HG03575 (cell line): ENCODE measurements at regions not wholly inside any gene's neighbourhood (a gene's known extent, or its start where the extent isn't known, plus 50 kb on each side); places are given as distances from the start of the nearest gene placed in this dataset.

ENCODE experiments used
- ATAC-seq: cut with Tn5 transposase; IDR thresholded peaks from one replicate; pipeline ENCODE4 v1.9.1; 2021; ENCODE audit not compliant: unreplicated experiment, insufficient number of reproducible peaks, low FRiP score; ENCODE audit errors: extremely low read depth

DNA sequence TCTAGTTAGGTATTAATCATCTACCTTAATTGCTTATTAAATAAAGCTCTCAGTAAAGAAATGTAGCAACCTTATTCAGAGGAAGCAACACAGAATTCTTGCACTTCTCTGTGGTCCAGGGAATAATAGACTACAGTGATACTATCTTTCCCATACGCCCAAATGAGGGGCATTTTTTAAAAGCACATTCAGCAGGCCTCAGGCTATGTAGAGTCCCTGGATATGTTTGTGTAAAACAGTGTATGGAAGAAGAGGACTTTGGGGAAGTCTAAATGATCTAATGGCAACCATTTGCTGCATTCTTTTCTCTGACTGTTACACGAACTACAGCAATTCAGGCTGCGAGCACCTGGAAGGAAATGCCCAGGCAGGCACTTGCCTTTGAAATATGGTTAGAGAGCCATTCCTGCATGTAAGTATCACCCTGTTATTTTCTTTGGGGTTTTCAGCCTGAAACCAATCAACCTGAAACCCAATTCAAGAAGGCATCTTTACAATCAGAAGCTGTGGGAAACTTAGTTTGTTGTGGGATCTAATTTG is 1814.7 kb upstream of the CELF4 start:
- no peak for ATAC-seq

GRCh38 chr18:39375066-39375465 is 1809.5 kb upstream of the CELF4 start:
- no peak for ATAC-seq

DNA sequence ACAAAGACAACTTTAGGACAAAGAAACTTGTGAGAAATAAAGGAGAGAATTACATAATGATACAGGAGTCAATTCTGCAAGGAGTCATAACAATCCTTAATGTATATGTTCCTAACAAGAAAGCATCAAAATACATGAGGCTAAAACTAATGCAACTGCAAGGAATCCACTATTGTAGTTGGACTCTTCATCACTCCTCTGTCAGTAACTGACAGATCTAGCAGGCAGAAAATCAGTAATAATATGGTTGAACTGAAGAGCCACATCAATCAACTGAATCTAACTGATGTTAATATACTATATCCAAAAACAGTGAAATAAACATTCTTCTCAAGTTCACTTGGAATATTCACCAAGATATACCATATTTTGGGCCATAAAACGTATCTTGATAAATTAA is 1806.4 kb upstream of the CELF4 start:
- ATAC-seq = no peak

GRCh38 chr18:39366656-39367055 is 1801.1 kb upstream of the CELF4 start:
- no peak for ATAC-seq

GRCh38 chr18:39365836-39366485 is 1800.4 kb upstream of the CELF4 start:
- no peak for ATAC-seq

DNA sequence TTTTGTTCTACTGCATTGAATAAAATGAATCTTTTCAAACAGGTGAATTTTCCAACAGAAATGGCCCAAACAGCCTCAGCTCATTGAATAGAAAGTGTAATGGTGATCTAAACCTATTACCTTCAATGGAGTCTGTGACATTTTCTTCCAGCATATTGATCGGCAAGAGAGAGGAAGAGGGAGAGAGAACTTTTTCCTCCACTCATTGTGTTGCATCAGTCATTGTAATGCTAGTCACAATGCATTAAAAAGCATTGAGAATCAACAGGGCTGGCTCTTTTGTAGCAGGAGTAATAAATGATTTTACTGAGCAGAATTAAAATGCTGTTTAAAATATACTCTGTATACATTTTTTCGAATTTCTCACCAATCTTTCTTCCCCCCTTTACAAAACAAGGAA is 1794.5 kb upstream of the CELF4 start:
- no peak for ATAC-seq

DNA sequence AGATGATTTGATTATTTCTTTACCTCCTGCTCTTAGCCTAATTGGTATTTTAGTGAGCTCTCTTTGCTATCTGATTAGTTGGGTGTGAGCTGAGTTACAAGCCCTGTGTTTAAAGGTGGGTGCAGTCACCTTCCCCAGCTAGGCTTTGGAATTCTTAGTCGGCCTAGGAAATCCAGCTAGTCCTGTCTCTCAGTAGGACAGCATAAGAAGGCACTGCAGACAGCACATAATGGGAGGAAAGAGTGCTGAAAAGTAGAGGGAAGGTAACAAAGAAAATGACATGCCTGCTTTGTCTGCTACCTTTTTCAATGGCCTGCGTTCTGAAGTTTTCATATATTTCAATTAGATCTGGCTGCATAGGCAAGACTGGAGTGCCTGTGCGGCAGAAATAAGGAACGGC is 1794.0 kb upstream of the CELF4 start:
- ATAC-seq = no peak

- ATAC-seq = no peak
Measured at GRCh38 chr18:39350945-39351344, 1785.3 kb upstream of the CELF4 start.

DNA sequence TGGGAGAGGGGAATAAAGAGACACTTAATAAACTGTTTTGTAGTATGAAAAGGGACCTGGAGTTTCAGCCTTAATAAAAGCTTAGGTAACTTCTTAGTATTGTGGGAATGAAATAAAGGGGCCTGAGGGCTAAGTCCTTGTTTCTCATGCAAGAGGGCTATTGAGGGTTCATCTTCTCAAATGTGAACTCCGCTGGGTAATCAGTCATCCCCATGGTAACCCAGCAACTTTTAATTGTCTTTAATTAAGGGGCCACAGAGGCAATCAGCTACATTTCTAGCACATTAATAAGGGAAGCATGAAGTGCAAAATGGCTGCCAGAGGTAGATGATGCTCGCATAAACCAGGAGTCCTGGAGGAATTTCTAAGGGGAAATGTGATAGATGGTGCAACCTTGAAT is 1784.2 kb upstream of the CELF4 start:
- no peak for ATAC-seq

GRCh38 chr18:39348757-39349156 is 1783.2 kb upstream of the CELF4 start:
- no peak for ATAC-seq

GRCh38 chr18:39347701-39348100 is 1782.1 kb upstream of the CELF4 start:
- ATAC-seq = no peak

DNA sequence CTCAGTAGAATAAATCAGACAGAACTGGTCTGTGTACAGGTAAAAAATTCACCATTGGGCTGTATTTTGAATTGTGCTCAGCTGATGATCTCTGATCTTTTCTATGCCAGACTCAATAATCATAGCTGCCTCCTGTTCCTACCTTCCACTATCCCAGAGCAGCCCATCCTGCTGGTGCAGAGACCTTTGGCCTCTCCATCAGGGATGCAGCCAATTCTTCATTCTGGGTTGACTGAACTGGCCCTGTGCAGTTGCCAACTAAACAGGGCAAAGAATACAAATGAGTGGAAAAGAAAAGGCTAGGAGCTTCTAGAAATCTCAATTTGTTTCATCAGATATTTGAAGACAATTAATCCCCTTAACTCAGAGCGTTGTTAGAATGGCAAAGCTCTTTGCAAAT is 1781.3 kb upstream of the CELF4 start:
- no peak for ATAC-seq

DNA sequence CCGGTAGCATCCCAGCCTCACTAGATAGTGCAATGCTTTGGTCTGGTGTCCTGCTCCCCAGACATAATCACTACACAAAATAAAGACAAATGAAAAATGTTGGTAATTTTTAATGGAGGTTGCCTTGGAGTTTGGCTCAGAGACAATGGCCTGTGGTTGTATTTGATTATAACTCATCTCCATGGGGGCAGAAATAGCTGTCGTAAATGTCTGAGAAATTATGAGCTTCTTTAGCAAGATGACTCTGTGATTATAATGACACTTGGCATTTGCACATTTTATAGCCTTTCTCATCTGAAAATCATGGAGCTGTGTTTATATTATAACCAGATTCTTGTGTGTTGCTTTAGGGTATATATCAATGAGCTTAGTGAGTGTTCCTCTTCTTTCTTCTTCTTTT is 1779.7 kb upstream of the CELF4 start:
- no peak for ATAC-seq

GRCh38 chr18:39344487-39344886 is 1778.9 kb upstream of the CELF4 start:
- no peak for ATAC-seq

- ATAC-seq = no peak
Measured at GRCh38 chr18:39341129-39341528, 1775.5 kb upstream of the CELF4 start.

DNA sequence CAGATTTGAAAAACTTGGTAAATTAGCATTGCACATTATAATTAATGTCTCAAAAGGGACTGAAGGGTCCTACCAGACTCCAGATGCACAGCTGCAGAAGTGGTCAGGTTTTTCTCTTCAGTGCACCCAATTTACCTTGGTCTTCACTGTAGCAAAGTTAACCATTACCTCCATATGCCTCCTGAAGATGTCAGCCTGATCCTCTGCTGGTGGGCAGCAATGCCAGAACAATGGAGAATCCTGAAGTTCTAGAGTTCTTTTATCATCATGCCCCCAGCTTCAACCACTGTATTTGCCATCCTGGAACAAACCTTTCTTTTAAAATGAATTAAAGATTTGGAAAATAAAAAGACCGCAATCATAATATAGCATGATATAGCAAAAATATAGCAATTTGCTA is 1774.8 kb upstream of the CELF4 start:
- no peak for ATAC-seq

DNA sequence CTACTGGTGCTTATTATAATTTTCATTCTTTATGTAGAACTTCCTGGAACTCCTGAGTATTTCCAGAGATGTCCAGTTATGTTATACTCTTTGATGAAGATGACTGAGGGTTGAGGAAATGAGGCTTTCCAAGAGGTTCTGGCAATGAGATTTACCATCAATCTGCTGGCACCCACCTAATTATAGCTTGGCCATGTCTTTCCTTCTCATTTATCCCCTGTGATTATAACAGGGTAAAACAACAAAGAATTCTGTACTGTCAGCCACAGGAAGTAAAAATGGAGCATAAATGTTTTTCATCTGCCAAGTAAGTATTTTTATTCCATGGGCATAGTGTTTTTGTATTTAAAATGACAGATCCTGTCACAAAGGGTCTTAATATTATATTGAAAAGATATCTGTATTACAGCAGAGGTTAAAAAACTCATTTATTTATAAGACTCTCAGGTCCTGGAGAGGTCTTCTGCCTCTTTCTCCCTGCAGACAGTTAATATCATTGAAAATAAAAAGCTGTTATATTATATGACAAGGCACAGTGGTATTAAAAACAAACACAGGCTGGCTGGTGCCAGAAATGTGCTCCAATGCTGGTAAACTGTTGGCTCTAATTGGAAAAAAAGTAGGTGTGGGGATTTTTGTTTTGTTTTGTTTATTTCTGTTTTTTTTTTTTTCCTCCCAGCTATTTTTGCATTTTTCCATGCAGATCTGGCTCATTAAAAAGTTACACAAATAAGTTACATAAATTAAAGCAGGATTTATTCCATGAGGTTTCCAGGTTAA is 1764.1 kb upstream of the CELF4 start:
- no peak for ATAC-seq

DNA sequence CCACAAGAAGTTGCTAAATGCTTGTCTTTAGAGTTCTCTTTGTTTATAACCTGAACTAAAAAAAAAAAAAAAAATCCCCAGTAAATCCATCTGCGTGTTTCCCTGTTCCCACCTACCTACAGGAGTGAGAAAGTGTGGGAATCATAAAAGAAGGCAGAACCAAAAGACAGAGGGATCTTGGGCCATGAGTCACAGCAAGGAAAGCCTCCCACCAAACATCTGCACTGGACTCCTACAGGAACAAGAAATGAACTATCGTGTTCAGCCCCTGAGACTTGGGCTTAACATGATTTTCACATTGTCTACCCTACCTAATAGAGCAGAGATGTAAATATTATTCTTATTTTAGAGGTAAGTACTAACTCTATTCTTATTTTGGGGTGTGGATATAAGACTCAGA is 1761.2 kb upstream of the CELF4 start:
- no peak for ATAC-seq

DNA sequence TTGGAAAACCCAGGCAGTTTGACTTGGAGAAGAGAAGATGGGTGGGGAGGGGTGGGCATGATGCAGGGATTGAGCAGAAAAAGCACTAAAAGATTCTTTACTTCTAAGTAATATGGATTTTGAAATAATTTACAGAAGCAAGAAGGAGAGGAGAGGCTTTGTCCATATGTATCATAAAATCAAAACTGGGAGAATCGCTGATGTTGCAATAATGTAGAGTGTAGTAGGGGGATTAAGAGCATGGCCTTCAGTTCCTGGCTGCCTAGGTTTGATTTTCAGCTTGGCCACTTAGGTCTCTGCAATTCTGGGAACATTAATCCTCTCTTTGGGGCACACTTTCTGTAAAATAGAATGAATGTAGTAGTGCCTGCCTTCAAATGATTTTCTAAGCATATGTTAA is 1760.4 kb upstream of the CELF4 start:
- ATAC-seq = no peak

GRCh38 chr18:39319141-39319540 is 1753.5 kb upstream of the CELF4 start:
- ATAC-seq = no peak

GRCh38 chr18:39318462-39318861 is 1752.9 kb upstream of the CELF4 start:
- ATAC-seq = no peak
